ENCODE measurements at regions not wholly inside any gene's neighbourhood (a gene's known extent, or its start where the extent isn't known, plus 50 kb on each side); places are given as distances from the start of the nearest gene placed in this dataset.

DNA sequence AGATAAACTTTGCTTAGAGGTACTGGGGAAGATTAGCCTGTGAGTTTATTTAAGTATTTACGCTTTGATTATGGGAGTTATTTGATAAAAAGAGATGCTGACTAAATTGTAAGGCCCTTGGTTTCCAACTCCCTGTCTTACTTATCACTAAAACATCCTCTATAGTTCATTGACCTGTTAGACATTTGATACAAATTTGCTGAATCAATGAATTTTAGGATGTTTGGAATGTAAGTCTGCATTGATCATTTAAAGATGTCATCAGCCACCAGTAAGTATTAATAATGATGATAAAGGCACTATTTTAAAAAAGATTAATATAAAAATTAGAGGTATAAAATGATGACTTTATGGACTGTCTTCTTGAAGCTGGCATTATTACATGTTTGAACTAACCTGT lies 340.6 kb downstream of the SPRY1 start:
- DNase-seq (ENCODE audit: extremely low read depth in 1 of 2, low read depth in 1 of 2), result no peak

DNA sequence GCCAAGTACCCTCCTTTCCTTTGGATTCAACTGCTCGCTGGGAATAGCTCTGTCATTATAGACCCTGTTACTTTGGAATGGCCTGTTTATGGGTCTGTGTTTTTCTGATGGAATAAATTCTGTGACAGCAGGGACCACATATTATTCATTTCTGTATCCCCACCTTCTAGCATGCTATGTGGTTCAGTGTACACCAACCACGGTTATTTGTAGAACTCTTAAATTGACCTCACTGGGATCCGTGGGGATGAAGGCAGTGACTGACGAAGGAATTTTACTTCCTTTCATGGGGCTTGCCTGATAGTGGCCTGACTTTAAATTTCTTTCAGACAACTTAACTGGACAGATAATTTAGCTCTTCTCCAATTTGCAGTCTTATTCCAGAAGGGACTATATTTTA lies 343.2 kb downstream of the SPRY1 start:
- no peak for DNase-seq (ENCODE audit: extremely low read depth in 1 of 2, low read depth in 1 of 2)

DNA sequence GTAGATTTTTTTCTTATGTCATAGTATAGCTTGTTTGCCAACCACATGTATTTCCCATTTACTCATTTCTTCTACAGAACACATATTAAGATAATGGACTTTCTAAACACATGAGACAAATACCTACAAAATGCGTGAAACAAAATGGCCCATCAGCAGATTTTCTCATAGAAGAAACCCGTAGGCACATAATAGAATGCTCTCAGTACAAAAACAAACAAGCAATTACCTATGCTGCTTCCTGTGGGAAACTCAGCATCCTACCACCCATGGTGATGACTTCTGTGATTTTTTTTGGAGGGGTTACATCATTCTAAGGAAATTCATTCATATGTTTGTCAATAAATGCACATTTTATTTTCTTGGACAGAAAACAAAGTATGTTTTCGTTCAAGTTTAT lies 343.6 kb downstream of the SPRY1 start:
- no peak for DNase-seq (ENCODE audit: extremely low read depth in 1 of 2, low read depth in 1 of 2)

- no peak for DNase-seq (ENCODE audit: extremely low read depth in 1 of 2, low read depth in 1 of 2)
These were observed 345.3 kb downstream of the SPRY1 start for GRCh38 chr4:123741906-123742305.

DNA sequence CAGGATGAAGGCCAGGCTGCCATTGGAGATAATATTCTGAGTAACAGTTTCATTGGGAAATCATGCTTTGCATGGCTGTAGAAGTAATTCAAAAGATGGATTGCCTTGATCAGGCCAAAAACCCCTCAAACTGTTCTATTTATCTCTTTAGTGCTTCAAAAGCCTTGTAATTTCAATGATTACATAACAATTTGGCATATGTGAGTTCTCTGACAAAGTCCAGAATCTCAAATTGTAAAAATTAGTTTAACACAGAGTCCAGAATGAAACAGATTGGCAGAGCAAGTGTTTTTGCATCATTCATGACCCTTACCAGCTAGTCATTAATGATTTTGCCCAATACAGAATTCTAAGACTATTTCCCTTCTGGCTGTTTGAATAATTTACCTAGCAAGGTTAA lies 347.3 kb downstream of the SPRY1 start:
- DNase-seq (ENCODE audit: extremely low read depth in 1 of 2, low read depth in 1 of 2), result no peak

DNA sequence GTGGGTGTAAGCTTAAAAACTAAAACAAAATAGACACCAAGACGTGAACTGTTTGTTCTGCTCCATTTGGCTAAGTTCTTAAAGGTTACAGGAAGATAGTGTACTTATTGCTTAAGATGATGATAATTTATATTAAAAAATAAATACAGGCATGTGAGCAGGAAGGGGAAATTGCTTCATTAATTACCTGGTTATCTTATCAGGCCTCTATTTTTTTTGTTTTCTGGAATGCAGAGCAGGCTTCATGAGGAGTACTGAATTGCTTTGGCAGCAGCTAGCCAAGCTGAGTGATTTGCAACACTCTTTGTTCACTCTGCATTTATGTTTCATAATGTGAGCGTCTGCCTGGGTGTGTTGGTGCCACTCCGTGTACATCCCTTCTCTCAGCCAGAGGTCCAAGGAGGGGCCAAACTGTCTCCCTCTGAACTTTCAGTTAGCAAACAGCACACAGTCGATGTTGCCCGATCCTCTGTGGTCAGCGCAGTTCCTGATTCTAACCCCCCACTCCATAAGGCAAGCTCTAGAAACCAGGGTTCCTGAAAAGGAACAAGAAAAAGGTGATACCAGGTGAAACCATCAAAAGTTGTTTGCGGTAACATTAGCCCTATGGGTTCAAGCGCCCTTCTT lies 348.2 kb downstream of the SPRY1 start:
- DNase-seq (ENCODE audit: extremely low read depth in 1 of 2, low read depth in 1 of 2), result no peak

DNA sequence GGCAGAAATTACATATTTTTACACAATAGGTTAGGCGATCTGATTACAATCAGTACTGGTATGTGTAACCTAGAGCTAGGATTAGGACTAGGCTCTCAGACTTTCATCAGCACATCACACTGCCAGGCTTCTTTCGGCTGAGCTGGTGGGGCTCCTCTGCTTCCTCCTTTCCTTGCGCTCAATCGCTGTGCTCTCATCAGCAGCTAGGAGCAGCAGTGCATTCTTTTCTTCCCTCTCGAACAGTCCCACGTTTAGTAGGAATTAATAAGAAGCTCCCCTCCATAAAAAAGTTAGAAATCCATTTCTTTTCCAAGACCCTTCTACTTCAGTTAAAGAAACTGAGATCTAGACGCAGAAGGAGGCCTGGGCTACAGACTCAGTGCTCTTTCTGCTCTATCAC lies 350.4 kb downstream of the SPRY1 start:
- no peak for DNase-seq (ENCODE audit: extremely low read depth in 1 of 2, low read depth in 1 of 2)

GRCh38 chr4:123748806-123749205 lies 352.2 kb downstream of the SPRY1 start:
- DNase-seq (ENCODE audit: extremely low read depth in 1 of 2, low read depth in 1 of 2), result no peak

DNA sequence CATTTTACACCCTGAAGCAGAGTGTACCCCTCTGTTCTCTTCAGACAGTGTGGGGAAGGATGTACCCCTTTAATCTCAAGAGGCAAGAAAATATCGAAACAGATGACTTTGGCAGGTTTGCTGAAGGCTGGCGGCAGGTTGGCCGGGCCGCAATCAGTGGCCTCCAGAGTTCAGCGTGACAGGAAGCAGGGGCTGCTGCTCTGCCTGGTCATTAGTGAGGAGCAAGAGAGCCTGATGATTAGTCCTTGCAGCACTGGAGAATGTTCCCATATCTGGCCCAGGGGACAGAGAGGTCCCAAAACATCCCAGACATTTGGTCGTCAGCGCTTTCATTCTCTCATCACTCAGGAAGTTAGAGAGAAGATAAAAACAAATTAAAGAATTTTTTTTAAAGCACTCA lies 352.8 kb downstream of the SPRY1 start:
- no peak for DNase-seq (ENCODE audit: extremely low read depth in 1 of 2, low read depth in 1 of 2)

DNA sequence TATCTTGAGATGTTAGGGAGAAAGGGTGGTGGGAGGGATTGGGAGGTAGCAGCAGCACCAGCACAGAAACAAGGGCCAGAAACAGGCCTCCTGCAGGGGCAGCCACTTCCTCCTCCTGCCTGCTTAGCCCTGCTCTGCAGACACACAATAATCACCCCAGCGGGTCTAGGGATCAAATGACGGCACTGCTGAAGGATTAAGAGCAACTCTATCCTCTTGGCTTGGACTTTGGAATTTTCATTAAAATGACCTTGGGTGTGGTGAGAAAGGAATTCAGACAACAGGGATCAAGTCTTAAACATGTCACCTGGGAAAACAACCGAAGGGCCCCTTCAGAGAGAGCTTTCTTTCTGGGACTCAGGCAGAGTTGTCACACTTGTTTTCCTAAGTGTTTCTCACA lies 353.4 kb downstream of the SPRY1 start:
- no peak for DNase-seq (ENCODE audit: extremely low read depth in 1 of 2, low read depth in 1 of 2)

DNA sequence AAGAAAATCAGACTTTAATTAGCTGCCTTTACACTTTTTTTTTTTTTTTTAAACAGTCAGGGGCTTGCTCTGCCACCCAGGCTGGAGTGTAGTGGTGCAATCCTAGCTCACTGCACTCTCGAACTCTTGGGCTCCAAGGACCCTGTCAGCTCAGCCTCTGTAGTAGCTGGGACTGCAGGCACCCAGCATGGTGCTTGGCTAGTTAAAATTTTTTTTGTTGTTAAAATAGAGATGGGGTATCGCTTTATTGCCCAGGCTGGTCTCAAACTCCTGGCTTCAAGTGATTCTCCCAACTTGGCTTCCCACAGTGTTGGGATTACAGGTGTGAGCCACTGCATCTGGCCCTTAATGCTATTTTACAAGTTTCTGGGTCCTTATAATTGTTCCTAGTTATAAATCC lies 359.1 kb downstream of the SPRY1 start:
- DNase-seq (ENCODE audit: extremely low read depth in 1 of 2, low read depth in 1 of 2), result no peak

- DNase-seq (ENCODE audit: extremely low read depth in 1 of 2, low read depth in 1 of 2), result no peak
These were observed 371.2 kb downstream of the SPRY1 start for GRCh38 chr4:123767806-123768205.

DNA sequence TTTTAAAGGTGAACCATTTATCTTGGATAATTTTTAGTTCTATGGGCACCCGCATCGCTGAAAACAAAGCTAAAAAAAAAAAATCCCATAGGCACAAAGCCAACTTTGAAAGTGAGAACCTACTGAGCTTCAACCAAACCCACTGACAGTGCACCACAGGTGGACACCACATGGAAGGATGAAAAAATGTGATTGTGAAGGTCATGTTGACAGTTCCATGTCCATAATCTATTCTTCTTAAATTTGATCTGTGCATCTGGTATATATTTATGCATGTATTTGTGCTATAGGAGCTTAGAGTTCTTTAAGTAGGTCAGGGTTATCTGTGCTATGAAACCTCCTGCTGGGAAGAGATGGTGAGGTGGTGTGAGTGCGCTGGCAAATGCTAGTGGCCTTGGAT lies 374.3 kb downstream of the SPRY1 start:
- no peak for DNase-seq (ENCODE audit: extremely low read depth in 1 of 2, low read depth in 1 of 2)

- DNase-seq (ENCODE audit: extremely low read depth in 1 of 2, low read depth in 1 of 2), result no peak
These were observed 379.7 kb downstream of the SPRY1 start for GRCh38 chr4:123776267-123776666.

DNA sequence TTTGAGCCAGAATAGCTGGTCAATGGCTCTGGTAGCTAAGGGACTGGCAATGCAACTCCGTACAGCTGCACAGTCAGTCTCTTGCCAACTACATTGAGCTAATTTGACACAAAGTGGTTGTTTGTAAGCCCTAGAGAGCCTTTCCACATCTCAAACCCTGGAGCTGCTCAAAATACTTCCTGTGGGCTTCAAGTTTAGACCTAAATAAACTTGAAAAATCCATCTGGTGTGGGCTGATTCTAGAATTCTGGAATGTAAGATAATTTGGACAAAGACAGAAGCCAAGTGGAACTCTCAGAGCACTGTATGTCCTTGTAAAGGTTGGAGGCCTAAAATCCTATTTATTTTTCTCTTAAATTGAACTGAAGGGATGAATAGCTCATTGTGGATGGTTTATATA lies 380.8 kb downstream of the SPRY1 start:
- no peak for DNase-seq (ENCODE audit: extremely low read depth in 1 of 2, low read depth in 1 of 2)

GRCh38 chr4:123783151-123783790 lies 386.7 kb downstream of the SPRY1 start:
- DNase-seq (ENCODE audit: extremely low read depth in 1 of 2, low read depth in 1 of 2), result no peak

GRCh38 chr4:123783921-123784320 lies 387.3 kb downstream of the SPRY1 start:
- DNase-seq (ENCODE audit: extremely low read depth in 1 of 2, low read depth in 1 of 2), result no peak

GRCh38 chr4:123784626-123785025 lies 388.0 kb downstream of the SPRY1 start:
- no peak for DNase-seq (ENCODE audit: extremely low read depth in 1 of 2, low read depth in 1 of 2)

DNA sequence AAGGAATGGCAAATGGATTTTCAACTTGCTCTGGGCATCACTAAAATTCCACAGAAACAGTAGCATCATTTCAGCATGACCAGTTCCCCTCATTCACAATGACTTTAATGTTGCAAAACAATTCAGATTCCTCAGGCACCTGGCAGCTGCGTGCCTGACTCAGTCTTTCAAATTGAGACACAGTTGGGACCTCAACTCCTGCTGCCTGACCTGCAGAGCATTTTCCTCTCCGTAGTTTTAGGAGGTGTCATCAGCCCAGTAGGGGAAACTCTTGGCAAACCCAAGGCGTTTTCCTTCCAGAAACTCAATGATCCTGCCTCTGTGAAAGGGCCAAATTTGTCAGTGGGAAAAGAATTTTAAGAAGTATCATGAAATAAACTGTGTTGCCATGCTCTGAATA lies 388.9 kb downstream of the SPRY1 start:
- no peak for DNase-seq (ENCODE audit: extremely low read depth in 1 of 2, low read depth in 1 of 2)

DNA sequence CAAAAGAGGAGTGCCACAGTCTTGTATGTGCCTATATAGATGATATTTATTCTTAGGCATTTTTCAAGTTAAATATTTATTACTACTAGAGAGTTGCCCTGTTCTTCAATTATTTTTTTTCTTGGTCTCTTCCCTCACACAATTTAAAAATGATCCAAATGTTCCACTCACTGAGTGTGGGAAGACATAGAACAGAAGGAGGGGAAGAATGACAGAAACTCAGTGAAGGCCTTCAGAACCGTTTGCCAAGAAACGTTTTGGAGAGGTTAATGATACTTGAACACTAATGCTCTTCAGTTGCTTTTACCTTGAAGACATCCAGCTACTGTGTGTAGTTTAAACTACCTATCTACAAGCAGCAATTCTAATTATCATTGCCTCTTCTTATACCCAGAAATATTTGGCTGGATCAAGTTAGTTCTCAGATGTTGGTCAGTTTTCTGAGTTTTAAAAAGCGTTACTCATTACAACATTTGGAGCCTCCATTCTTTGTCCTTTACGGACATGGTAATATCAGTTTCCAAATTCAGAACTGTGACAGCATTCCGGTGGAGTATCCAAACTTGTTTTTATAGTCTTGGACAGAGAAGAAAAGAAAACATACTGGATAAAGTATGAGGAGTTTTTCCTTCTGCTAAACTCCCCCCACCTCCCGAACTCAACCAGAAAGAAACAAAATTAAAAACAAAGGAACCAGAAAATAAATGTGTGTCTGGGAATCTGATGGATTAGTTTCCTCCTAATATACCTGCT lies 389.7 kb downstream of the SPRY1 start:
- no peak for DNase-seq (ENCODE audit: extremely low read depth in 1 of 2, low read depth in 1 of 2)

GRCh38 chr4:123786920-123787319 lies 390.3 kb downstream of the SPRY1 start:
- no peak for DNase-seq (ENCODE audit: extremely low read depth in 1 of 2, low read depth in 1 of 2)

- no peak for DNase-seq (ENCODE audit: extremely low read depth in 1 of 2, low read depth in 1 of 2)
These were observed 391.0 kb downstream of the SPRY1 start for GRCh38 chr4:123787512-123788080.
